OCI-LY1 (cell line): ENCODE measurements at regions not wholly inside any gene's neighbourhood (a gene's known extent, or its start where the extent isn't known, plus 50 kb on each side); places are given as distances from the start of the nearest gene placed in this dataset.

Source experiments
- EZH2 ChIP-seq: fragments of 200-600 bp; sonication (generic), shearing (Covaris generic); IDR thresholded peaks from 2 replicates; pipeline ENCODE4 v1.8.0; 2017; ENCODE audit warnings: borderline replicate concordance, mixed run types, mild to moderate bottlenecking, antibody characterized with exemption, low read length, moderate library complexity, mixed read lengths
- TF ChIP-seq, protein P1 (sequence below): fragments of 200-600 bp; sonication (generic), shearing (Covaris generic); IDR thresholded peaks from 2 replicates; pipeline ENCODE4 v1.5.1; 2017; ENCODE audit warnings: mild to moderate bottlenecking, antibody characterized with exemption, low read length, moderate library complexity, mixed read lengths

DNA sequence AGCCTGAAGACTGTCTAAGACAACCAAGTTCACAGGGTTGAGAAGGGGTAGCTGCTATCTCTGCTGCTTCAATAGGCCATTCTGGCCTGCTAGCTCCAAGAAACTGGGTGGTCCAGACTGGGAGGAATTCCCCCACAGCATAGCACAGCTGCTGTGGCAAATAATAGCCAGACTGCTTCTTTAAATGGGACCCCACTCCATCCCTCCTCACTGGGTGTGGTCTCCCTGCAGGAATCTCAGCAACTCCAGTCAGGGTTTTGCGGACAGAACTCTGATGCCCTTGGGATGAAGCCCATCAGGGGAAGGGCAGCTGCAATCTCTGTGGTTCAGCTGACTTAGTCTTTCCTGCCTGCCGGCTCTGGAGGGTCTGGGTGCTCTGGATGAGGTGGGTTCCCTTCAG is 1018.6 kb upstream of the DIAPH2 start:
- TF ChIP-seq, protein P1, sequence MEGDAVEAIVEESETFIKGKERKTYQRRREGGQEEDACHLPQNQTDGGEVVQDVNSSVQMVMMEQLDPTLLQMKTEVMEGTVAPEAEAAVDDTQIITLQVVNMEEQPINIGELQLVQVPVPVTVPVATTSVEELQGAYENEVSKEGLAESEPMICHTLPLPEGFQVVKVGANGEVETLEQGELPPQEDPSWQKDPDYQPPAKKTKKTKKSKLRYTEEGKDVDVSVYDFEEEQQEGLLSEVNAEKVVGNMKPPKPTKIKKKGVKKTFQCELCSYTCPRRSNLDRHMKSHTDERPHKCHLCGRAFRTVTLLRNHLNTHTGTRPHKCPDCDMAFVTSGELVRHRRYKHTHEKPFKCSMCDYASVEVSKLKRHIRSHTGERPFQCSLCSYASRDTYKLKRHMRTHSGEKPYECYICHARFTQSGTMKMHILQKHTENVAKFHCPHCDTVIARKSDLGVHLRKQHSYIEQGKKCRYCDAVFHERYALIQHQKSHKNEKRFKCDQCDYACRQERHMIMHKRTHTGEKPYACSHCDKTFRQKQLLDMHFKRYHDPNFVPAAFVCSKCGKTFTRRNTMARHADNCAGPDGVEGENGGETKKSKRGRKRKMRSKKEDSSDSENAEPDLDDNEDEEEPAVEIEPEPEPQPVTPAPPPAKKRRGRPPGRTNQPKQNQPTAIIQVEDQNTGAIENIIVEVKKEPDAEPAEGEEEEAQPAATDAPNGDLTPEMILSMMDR, result no peak
- TF ChIP-seq EZH2, result no peak
